ENCODE measurements at regions not wholly inside any gene's neighbourhood (a gene's known extent, or its start where the extent isn't known, plus 50 kb on each side); places are given as distances from the start of the nearest gene placed in this dataset.
"Not testable (repeated sequence)": the region's sequence is repeated elsewhere in the genome, so short reads cannot be mapped to it uniquely, and the experiment has no call there.

GRCh38 chr14:96714537-96714936, 82.6 kb upstream of the VRK1 start:
- TF ChIP-seq POLR2A, CTCF (IDR thresholded peaks at IDR 0.05): not testable (repeated sequence)

Measured in body of pancreas (tissue), 4 donors.